NCI-H526 treated with DMSO at 0.1 percent for 48 hours (cell line): ENCODE measurements at regions not wholly inside any gene's neighbourhood (a gene's known extent, or its start where the extent isn't known, plus 50 kb on each side); places are given as distances from the start of the nearest gene placed in this dataset.
A peak's percentile ranks its signal among the peaks of the same experiment; 100 is the strongest.

Source experiments
- DNase-seq: peaks from one replicate; lab custom pipeline; 2025; lab: John Stamatoyannopoulos, UW

DNA sequence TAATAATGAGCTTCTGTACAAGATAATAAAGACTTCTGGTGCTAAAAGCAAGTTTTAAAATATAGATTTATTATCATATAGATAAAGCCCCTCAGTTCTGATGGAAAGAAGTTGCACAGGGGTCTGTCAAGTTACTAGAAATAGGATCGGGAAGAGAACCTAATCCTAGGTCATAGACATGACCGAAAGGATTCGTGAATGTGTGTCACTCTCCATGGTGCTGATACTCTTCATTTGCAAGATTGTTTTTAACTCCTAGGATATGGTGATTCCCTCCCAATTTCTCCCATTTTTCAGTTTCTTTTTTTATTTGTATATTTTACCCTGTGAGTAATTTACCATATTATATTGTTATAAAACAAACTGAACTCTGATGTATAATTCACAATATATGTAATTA is 58.9 kb upstream of the CTNNA2 start:
- DNase-seq = no peak

DNA sequence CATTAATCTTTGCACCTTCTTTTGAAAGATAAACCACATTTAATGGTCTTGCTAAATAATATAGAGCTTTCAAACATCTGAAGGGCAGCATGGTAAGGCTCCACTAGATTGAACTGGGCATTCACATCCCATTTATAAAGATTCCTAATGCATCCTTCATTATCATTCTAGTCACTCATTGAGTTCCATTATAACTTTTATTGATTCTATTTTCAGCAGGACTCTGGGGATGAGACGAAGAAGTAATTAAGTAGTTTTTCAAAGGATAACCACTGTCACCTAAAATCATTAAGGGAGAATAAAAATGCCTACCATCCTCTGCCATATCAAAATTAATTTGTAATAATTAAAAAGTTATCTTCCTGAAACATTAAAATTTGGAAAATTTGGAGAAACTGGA is 60.2 kb upstream of the CTNNA2 start:
- no peak for DNase-seq

DNA sequence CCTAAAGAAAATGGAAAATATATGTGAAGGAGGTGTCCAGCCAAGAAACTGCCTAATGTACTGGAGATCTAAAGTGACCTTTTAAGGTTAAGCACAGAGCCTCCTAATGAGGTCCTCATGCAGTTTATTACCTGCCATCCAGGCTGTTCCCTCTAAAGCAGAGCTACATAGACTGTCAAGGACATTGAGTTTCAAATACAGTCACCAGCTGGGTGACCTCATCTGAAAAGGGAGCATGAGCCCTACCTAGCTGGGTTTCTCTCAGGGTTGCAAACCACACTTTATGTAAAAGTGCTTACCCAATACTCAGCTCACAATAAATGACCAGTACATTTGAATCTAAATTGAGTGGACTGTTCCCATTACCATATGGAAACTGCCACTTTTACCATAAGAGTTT is 65.4 kb upstream of the CTNNA2 start:
- no peak for DNase-seq

DNA sequence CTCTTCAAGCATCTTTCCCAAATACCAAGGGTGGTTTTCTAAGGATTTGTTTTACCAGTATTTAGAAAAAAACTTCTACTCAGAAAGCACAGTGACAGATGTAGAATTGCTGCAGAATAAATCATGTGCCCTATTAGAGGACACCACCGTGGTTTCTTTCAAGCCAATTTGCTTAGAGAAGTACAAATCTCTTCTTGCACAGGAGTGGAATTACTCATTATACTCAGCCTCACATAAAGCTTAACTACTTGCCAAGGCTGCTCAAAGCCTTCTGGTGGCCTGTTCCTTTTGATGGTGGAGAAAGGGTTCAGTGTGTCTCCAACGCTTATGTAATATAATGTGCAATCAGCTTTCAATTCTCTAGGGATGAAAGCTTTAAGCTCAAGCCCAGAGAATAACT is 66.5 kb upstream of the CTNNA2 start:
- no peak for DNase-seq

DNA sequence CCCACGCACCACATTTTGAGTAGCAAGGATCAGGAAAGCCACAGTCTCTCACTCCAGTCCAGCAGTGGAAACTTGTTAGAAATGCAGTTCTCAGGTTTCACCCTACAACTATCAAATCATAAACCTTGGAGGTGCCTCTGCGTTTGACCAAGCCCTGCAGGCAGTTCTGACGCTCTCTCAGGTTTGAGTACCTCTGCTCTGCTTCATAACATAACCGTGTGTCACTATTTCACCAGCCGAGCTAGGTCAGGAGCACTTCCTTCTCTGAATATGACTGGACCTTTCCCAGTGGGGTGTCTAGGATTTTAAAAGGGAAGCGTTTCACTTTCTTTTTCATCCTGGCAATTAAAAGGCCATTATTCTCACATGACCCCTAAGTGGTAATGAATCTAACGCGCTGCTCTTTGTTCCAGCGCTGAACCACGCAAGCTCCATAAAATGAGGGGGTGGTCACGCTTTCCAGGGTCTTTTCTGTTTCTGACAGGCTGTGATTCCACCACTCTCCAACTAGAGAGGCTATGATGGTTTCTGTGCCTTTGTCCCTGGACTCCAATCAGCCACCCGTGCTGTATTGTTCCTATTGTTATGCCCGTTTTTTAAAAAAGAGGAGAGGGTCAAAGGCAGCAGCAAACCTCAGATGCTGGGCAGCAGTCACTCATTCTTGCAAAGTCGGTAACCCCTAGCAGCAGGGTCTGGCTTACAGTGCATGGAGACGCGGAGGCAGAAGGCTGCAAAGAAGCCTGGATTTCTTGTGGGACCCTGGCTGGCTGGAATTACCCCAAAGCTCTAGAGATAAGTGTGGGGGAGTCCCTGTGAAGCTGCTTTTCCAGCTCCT is 75.2 kb upstream of the CTNNA2 start:
- no peak for DNase-seq

DNA sequence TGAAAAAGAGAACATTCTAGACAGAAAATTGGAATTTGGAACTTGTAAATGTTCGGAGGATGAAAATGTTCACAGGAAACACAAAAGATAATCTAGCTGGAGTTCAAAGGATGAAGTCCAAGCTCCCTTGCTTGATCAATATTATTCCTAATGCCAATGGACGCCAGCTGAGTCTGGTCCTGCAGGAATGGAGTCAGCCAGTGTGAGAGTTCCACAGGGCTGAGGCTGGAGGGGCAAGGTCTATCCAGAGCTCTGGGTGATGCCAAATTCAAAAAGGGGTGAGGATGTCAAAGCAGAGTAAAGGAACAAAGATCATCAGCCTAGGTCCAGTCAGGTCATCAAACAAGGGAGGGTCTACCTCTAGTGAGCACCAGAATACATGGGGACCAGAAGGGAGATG is 78.5 kb upstream of the CTNNA2 start:
- no peak for DNase-seq

DNA sequence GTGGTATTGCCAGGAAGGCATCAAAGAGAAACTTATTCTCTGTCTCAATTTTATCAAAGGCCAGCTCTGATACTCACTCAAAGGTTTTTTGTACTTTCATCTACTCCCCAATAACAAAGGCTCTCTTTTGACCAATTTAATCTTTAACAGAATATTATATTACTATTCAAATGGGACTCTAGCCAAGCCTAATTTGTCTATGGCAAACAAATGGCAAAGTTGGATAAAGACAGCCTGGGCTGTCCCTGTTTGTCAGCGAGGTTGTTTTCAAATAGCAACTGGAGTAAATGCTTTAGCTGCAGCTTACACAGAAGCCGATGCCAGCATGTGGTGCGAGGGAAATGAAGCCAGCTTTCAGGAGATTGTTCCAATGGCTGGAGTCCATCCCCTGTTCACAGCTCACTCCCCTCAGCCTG is 80.1 kb upstream of the CTNNA2 start:
- DNase-seq = peak; percentile 57

DNA sequence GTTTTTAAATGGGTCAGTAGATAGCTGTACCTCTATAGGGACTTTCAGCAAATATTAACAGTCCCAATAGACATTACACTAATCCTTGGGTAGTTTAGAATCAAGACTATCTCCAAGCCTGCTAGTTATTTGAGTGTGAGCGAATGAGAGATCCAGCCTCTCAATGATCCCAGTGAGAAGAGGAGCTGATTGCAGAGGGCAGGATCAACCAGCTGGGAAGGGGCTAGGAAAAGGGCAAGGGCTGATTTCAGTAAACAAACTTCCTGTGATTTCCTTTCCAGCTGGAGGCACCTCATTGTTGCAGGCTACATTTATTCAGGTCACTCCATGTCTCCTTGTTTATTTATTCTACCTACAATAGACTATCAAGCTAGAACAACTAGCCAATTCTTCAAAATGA is 84.1 kb upstream of the CTNNA2 start:
- no peak for DNase-seq

DNA sequence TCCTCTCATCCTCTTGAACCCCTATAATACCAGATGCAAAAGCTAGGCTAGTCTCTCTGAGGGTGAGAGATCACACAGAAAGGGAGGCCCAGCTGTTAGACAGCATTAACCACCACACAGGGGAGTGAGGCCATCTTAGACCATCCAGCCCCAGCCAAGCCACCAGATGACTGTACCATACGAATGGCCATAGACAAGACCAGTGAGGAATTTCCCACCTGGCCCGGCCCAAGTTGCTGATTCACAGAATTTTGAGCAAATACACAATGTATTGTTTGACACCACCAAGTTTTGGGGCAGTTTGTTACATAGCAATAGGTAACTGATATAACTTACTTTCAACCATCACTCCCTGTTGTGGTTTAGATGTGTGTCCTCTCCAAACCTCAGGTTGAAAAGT is 98.2 kb upstream of the CTNNA2 start:
- DNase-seq = no peak

DNA sequence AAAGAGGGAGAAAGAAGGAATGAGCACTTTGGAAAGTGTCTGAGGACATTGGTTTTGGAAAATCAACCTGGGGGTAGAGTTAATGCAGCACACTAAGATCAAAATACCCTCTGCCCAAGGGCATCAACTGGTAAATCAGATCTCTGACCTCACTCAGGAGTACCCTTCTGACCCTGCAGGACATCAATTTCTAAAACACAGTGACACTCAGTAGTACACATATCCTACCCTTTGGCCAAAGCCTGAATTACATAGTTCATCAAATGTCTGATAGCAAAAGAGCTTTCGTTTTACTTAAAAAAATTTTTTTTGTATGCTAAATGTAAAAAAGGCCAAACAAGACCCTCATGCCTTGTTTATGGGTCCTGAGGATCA is 118.4 kb upstream of the CTNNA2 start:
- DNase-seq = no peak

DNA sequence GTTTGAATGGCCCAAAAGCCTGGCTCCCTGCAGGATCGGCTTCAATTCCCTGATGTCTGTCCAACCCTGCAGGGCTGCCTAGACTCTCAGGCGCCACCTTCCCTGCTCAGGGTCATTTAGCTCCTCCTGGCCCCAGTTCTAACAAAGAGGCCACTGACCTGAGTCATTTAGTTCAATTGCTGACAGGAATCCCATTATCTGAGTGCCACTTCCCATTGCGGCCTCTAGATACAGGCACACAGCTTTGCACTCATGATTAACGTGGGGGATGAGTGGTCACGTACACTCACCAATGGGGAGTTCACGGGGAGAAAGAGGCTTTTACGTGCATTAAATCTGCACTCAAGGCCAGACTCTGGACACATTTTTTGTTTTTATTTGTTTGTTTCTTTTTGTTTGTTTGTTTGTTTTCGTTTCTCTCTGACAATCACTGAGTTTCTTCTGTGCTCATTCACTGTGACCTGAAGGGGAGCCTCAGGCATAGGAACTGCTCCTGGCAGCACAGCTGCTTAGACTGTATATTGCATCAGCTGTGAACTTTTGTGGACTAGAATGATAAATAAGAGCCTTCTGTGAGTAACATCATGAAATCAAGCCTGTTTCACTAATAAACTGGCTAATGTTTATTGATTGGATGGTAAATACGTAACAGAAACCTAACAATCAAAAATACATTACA is 118.9 kb upstream of the CTNNA2 start:
- peak; percentile 66 for DNase-seq

DNA sequence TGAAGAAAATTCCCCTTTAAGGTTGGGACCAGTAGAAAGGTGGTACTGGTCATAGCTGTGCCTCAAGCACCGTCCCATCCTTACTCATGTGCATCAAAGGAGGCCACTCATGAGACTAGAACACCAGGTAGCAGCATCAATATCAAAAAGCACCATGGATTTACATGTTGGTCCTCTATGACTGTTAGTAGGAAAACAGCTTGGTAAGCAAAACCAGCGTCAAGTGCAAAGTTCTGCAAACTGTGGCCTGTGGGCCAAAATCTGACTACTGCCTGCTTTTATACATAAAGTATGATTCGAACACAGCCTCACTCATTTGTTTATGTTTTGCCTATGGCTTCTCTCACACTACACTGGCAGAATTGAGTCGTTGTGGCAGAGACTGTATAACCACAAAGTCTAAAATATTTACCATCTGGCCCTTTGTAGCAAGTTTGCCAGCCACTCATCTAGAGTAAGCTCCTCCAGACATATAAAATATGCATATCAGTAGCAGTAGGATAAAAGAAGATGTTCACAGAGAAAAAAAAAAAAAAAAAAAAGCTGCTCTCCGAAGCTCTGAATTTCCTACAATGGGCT is 119.7 kb upstream of the CTNNA2 start:
- DNase-seq = peak; percentile 86

DNA sequence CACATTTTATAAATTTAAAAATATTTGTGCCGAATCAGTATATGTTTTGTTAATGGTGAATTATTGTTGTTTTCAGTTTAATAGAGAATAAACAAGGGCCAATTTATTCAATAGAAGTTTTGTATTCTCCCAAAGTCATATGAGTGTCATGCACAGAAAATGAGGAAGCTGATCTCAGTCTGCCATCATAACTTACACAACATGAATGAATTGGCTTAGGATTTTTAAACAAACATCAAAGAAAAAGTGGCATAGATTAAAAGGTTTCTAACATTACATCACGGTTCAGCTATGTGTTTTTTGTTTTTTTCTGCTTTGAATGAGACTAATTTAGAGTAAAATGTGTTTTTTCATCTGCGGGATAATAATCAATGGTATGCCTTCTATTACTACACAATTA is 123.4 kb upstream of the CTNNA2 start:
- no peak for DNase-seq

DNA sequence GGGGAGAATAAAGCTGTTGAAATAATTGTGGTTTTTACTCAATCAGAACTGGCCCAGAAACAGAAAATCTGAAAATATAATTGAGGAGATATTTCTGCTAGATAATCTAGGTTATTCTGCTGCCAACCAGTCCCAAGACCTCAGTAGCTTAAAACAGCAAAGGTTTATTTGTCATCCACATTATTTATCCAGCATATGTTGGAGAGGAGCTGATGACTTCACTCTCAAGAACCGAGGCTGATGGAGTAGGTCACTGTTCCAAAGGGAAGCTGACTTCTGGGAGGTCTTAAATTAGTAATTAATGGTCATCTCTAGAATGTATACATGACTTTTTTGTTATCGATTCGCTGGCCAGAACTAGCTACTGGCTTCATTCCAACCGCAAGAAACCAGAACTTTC is 124.8 kb upstream of the CTNNA2 start:
- no peak for DNase-seq

DNA sequence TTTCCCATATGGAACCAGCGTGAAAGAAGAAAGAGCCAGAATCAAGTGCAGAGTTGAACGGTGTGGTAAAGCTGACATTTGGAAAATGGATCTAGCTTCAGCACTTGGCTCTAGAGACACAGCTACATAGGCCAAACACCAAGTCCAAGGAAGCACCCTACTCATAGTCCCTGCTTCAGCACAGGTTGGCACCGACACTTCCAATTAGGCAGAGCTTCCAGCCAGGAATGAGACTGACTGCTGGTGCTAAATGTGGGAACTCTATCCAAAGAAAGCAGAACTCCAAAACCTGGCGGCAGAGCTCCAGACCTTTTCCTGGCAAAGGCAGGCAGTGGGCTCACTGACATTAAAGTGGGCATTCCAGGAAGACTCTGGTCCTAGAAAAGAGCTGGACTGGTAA is 125.4 kb upstream of the CTNNA2 start:
- DNase-seq = no peak

DNA sequence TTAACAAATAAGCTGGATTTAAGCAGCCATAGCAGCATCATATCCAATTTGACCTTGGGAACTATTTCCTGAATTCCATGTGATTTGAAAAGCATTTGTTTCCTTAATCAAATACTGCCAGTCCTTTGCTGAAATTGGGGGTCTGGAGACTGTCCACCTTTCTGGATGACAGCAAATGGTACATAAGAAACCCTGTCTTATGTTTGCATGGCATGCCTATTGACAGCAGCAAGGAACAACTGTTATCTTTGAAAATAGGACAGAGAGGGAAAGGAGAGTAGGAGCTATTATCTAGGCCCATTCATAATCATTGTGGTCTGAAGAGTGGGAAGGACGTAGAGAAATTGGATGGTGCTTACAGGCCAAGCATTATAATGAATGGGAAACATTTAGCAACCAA is 129.2 kb upstream of the CTNNA2 start:
- DNase-seq = no peak

DNA sequence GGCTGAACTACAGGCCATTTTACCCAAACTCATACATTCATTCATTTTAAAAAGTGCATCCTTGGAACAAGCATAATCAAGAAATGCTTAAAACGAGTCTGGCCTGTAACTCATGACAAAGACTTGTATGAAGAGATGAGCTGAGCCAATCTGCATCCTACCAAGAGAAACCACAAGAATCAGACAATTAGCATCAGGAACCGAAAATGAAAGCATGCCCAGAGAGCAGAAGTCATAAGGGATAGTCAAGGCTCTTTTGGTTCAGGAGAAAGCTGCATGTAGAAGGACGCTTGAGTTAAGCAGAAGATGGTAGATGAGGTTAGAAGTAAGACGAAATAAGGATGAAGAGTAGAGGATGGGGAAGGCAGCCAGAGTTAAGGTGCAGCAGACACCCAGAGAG is 137.0 kb upstream of the CTNNA2 start:
- no peak for DNase-seq

DNA sequence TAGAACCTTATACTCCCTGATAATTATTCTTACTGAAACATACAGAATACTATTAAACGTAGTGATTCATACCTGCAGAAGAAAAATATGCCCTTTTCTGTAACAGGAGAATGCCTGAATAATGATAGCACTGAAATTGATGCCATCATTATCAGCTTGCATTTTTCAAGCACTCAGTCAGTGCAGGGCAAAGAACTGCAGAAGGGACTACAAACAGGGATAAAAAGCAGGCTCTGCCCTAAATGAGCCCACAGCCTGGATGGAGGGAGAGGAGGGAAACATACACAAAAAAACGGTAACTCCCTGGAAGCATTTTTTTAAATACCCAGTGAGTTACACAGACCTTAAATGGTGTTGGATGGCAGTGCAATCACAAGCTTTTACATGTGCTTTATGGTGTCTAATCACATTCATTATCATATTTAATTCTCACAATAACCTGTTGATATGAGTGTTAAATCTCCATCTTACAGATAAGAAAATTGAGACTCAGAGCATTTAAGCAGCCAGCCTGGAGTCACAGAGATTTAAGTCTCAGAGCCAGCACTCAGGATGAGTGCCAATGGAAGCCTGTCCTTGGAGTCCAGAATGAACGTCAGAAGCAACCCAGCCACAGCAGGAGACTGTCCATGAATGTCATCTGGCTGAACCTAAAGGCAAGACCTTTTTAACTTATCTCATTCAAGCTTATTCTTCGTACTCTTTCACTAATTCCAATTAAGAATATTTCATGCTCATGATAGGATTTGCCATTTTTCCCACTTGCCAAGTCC is 139.3 kb upstream of the CTNNA2 start:
- DNase-seq = no peak

DNA sequence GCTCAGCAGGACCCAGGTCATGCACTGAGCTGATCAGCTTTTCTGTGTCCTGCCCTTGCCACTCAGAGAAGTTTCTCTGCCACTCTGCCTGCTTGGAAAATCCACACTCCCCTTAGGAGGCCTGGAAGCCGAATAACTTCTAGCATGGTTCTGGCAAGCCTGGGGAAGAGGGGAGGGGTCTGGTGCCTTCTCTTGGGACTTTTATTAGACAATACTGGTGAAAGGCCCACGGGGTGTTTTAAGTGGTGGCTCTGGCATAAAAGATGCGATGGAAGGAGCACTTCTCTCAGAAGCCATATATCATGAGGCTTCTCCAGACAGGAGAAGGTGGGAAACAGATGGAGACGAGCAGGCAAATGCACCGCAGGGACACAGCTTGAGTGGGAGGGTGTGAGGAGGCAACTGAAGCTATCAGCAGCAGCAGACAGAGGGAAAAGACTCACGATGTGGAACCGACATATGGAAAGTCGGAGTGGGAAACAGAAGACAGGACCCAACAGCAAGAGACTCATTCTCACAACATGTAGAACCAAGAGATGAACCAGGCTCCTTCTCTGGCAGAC is 141.8 kb upstream of the CTNNA2 start:
- no peak for DNase-seq

DNA sequence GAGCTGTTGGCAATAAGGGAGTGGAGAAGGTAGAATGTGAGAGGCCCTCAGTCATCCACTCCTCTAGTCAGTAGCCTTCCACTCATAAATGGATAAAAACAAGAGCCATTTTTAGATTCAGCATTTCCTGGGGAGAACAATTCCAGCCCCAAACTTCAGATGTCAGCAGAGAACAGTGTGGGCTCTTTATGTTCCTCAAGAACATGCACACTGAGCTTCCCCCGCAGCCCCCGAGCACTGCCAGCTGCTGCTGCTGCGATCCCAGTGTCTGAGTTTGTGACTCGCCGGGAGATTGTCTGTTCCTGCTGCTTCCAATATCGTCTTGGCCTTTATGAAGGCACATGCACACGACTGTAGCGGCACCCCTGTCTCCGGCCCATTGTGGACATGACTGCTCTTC is 143.7 kb upstream of the CTNNA2 start:
- no peak for DNase-seq

DNA sequence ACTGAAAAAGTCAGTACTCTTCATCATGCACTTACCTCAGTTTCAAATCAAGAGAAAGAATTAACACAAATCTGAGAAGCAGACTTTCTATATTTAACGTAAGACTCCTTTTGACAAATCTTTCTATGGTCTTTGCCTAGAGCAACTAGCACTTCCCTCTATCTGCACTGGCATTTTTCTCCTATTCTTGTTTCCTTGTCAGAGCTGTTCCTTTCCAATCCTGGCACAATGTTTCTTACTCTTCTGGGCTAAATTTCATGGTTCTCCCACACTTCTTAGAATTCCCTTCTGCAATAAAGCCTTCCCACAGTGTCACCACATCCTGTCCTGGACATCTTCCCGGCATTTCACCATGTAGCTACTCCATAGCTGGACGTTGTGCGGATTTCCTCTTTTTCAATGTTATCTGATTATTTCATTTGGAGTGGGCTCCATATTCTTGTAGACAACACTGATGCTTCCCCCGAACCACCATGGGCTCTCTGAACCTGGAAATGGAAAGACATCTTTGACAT is 144.7 kb upstream of the CTNNA2 start:
- DNase-seq = no peak

DNA sequence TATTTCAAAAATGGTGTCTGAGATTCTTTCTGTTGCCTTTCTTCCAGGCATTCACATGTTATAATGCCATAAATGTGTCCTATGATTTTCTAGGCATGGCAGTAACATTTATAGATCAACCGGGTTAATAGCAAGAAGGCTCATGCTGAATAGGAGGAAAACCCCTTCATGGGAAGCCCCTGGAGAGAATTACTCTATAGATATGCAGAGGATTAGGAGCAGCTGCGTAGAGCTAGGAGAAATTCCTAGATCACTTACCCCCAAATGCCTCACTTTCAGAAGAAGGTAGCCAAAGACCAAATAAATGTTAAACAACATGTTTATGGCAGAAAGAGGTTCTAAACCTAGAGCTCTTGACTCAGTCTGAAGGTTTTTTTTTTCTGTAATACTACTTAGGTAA is 153.4 kb upstream of the CTNNA2 start:
- DNase-seq = no peak
